Liver (tissue), 3 donors: ENCODE measurements at regions not wholly inside any gene's neighbourhood (a gene's known extent, or its start where the extent isn't known, plus 50 kb on each side); places are given as distances from the start of the nearest gene placed in this dataset.

Source experiments
- ATF3 ChIP-seq: IDR thresholded peaks from 2 replicates; pipeline ENCODE4 v1.6.1; 2016; ENCODE audit warnings: antibody characterized with exemption
- CTCF ChIP-seq: fragments of 150-350 bp; IDR thresholded peaks from 2 replicates; pipeline ENCODE4 v1.5.1; 2017; ENCODE audit warnings: improper control_type of control experiment, low read depth, low read length; ENCODE audit not compliant: missing input control
- FOXA2 ChIP-seq: IDR thresholded peaks from 2 replicates; pipeline ENCODE4 v1.6.1; 2016; ENCODE audit warnings: antibody characterized with exemption
- GABPA ChIP-seq, 2 donors: IDR thresholded peaks in 1 of 2; conservative IDR thresholded peaks in 1 of 2; 2 replicates each; pipeline ENCODE4 v1.6.1; 2016; ENCODE audit warnings: antibody characterized with exemption in 2 of 2, mild to moderate bottlenecking in 1 of 2, moderate library complexity in 1 of 2
- HNF4G ChIP-seq: IDR thresholded peaks from 2 replicates; pipeline ENCODE4 v1.6.1; 2016; ENCODE audit warnings: antibody characterized with exemption
- MAX ChIP-seq: IDR thresholded peaks from 2 replicates; pipeline ENCODE4 v1.6.1; 2016; ENCODE audit warnings: antibody characterized with exemption
- RAD21 ChIP-seq, 2 donors: IDR thresholded peaks; 2 replicates each; pipeline ENCODE4 v1.6.1; 2016; ENCODE audit warnings: antibody characterized with exemption in 2 of 2, mild to moderate bottlenecking in 2 of 2
- REST ChIP-seq: IDR thresholded peaks from 2 replicates; pipeline ENCODE4 v1.6.1; 2016; ENCODE audit warnings: antibody characterized with exemption, mild to moderate bottlenecking
- SP1 ChIP-seq: IDR thresholded peaks from 2 replicates; pipeline ENCODE4 v1.6.1; 2018; ENCODE audit warnings: antibody characterized with exemption, mild to moderate bottlenecking
- donor health status: healthy.
- donor health status: healthy.

GRCh38 chr9:107103621-107104020 is 179.5 kb upstream of the RAD23B start:
- TF ChIP-seq HNF4G (no peak), CTCF (no peak), GABPA (IDR thresholded peaks at IDR 0.05 in 1 of 2, conservative IDR thresholded peaks at IDR 0.05 in 1 of 2) (no peak), SP1 (no peak), MAX (no peak), RAD21 (IDR thresholded peaks at IDR 0.05) (no peak), REST (no peak), ATF3 (no peak), FOXA2 (no peak)
